Gastroesophageal sphincter (tissue), 4 donors: ENCODE measurements at regions not wholly inside any gene's neighbourhood (a gene's known extent, or its start where the extent isn't known, plus 50 kb on each side); places are given as distances from the start of the nearest gene placed in this dataset.

ENCODE experiments used
- ATAC-seq: fragments of 150-250 bp; one replicate; pipeline ENCODE4 v1.9.1; 2016; ENCODE audit warnings: mild to moderate bottlenecking, moderate library complexity
- H3K27ac ChIP-seq, 4 donors: fragments of 200-600 bp; sonication (generic) in 3 of 4; 1 replicate in 3 of 4; 2 replicates in 1 of 4; pipeline ENCODE4 v1.5.1; 2016 to 2019
- H3K27me3 ChIP-seq: fragments of 200-600 bp; sonication (generic); one replicate; pipeline ENCODE4 v1.5.1; 2019
- H3K36me3 ChIP-seq, 2 donors: fragments of 200-600 bp; sonication (generic); one replicate each; pipeline ENCODE4 v1.5.1; 2019; ENCODE audit warnings: control low read depth in 1 of 2
- H3K4me1 ChIP-seq, 3 donors: fragments of 200-600 bp; sonication (generic); 1 replicate in 2 of 3; 2 replicates in 1 of 3; pipeline ENCODE4 v1.5.1; 2016 to 2019; ENCODE audit warnings: control low read depth in 2 of 3
- H3K4me3 ChIP-seq, 2 donors: fragments of 200-600 bp; sonication (generic); one replicate each; pipeline ENCODE4 v1.5.1; 2019; ENCODE audit warnings: mild to moderate bottlenecking in 1 of 2, moderate library complexity in 1 of 2
- H3K9me3 ChIP-seq, 3 donors: fragments of 200-600 bp; sonication (generic); one replicate each; pipeline ENCODE4 v1.5.1; 2017 to 2019; ENCODE audit warnings: control low read depth in 2 of 3
- CTCF ChIP-seq, 4 experiments: fragments of 200-600 bp in 2 of 4; fragments of 450-650 bp in 2 of 4; sonication (generic) in 1 of 4; IDR thresholded peaks; one replicate each; pipeline ENCODE4 v1.5.1; 2017 to 2019; ENCODE audit warnings: antibody characterized with exemption in 4 of 4, mild to moderate bottlenecking in 2 of 4, moderate library complexity in 2 of 4
- EP300 ChIP-seq: sonication (generic); formaldehyde crosslinking; IDR thresholded peaks from one replicate; pipeline ENCODE4 v1.6.1; 2017; ENCODE audit warnings: antibody characterized with exemption, mild to moderate bottlenecking
- POLR2A ChIP-seq, 2 donors: fragments of 450-650 bp; IDR thresholded peaks; one replicate each; pipeline ENCODE4 v1.6.1; 2017; ENCODE audit warnings: antibody characterized with exemption in 2 of 2, mild to moderate bottlenecking in 2 of 2, moderate library complexity in 1 of 2
- POLR2AphosphoS5 ChIP-seq: sonication (generic); formaldehyde crosslinking; IDR thresholded peaks from one replicate; pipeline ENCODE4 v1.6.1; 2017; ENCODE audit warnings: antibody characterized with exemption
- WGBS, 2 donors: methylation state at CpG; one replicate each; pipeline ENCODE4 v1.1.5; 2018; ENCODE audit warnings: low coverage in 1 of 2; 5-methylcytosine and 5-hydroxymethylcytosine counted together

GRCh38 chr6:114718716-114719270 lies 376.0 kb upstream of the HS3ST5 start:
- H3K27me3 ChIP-seq = no peaks in the 10 kb centered on the region
- WGBS, 2 donors = 45 to 75% methylated on average over 2 of the region's 2 CpGs
- no peak overlapping the region for H3K4me3 ChIP-seq
- H3K27ac ChIP-seq = no peak overlapping the region
- H3K9me3 ChIP-seq = no peaks in the 10 kb centered on the region
- no peaks in the 10 kb centered on the region for H3K36me3 ChIP-seq
- ATAC-seq = no peak
- no peaks in the 10 kb centered on the region for H3K4me1 ChIP-seq
- TF ChIP-seq POLR2AphosphoS5 = no peak

GRCh38 chr6:114718186-114718585 lies 375.4 kb upstream of the HS3ST5 start:
- Histone ChIP-seq H3K9me3 (no peaks in the 10 kb centered on the region), H3K4me1 (no peaks in the 10 kb centered on the region), H3K4me3 (no peak overlapping the region), H3K36me3 (no peaks in the 10 kb centered on the region), H3K27ac (no peak overlapping the region), H3K27me3 (no peaks in the 10 kb centered on the region)
- no peak for TF ChIP-seq POLR2AphosphoS5
- no peak for TF ChIP-seq POLR2A (IDR thresholded peaks at IDR 0.05)
- TF ChIP-seq CTCF (IDR thresholded peaks at IDR 0.05) = no peak
- no peak for TF ChIP-seq EP300
- WGBS, 2 donors = 34 to 40% methylated on average over 3 of the region's 3 CpGs
- ATAC-seq = no peak

- Histone ChIP-seq H3K36me3 (no peaks in the 10 kb centered on the region), H3K27me3 (no peaks in the 10 kb centered on the region), H3K4me1 (no peaks in the 10 kb centered on the region), H3K4me3 (no peak overlapping the region), H3K9me3 (no peaks in the 10 kb centered on the region), H3K27ac (no peak overlapping the region)
- TF ChIP-seq CTCF (IDR thresholded peaks at IDR 0.05) (no peak), EP300 (no peak), POLR2AphosphoS5 (no peak), POLR2A (IDR thresholded peaks at IDR 0.05) (no peak)
- no peak for ATAC-seq
- 50 to 86% methylated on average over 2 to 3 of the region's 3 CpGs for WGBS, 2 donors
These were observed 372.1 kb upstream of the HS3ST5 start for GRCh38 chr6:114714836-114715507.

GRCh38 chr6:114713690-114714089 lies 370.9 kb upstream of the HS3ST5 start:
- Histone ChIP-seq H3K36me3 (no peaks in the 10 kb centered on the region), H3K4me3 (no peak overlapping the region), H3K27me3 (no peaks in the 10 kb centered on the region), H3K4me1 (no peaks in the 10 kb centered on the region), H3K9me3 (peaks cover 0 to 1% (median 0%) of the 10 kb centered on the region in 3 donors), H3K27ac (no peak overlapping the region)
- no peak for ATAC-seq
- no peak for TF ChIP-seq CTCF (IDR thresholded peaks at IDR 0.05)
- TF ChIP-seq EP300 = no peak
- no peak for TF ChIP-seq POLR2AphosphoS5
- TF ChIP-seq POLR2A (IDR thresholded peaks at IDR 0.05) = no peak
- 67 to 69% methylated on average over 2 of the region's 2 CpGs for WGBS, 2 donors

GRCh38 chr6:114712129-114712662 lies 369.4 kb upstream of the HS3ST5 start:
- H3K4me3 ChIP-seq = no peak overlapping the region
- no peaks in the 10 kb centered on the region for H3K27me3 ChIP-seq
- H3K4me1 ChIP-seq = no peaks in the 10 kb centered on the region
- H3K27ac ChIP-seq = no peak overlapping the region
- 80 to 92% methylated on average over 1 of the region's 1 CpG for WGBS, 2 donors
- TF ChIP-seq POLR2A (IDR thresholded peaks at IDR 0.05) = no peak
- no peaks in the 10 kb centered on the region for H3K36me3 ChIP-seq
- H3K9me3 ChIP-seq = peaks cover 0 to 6% (median 0%) of the 10 kb centered on the region in 3 donors
- no peak for ATAC-seq

GRCh38 chr6:114707081-114707620 lies 364.3 kb upstream of the HS3ST5 start:
- no peak for ATAC-seq
- Histone ChIP-seq H3K27me3 (no peaks in the 10 kb centered on the region), H3K36me3 (no peaks in the 10 kb centered on the region), H3K27ac (no peak overlapping the region), H3K9me3 (peaks cover 0 to 6% (median 0%) of the 10 kb centered on the region in 3 donors), H3K4me1 (no peaks in the 10 kb centered on the region), H3K4me3 (no peak overlapping the region)
- TF ChIP-seq EP300 = no peak
- no peak for TF ChIP-seq POLR2A (IDR thresholded peaks at IDR 0.05)
- no peak for TF ChIP-seq POLR2AphosphoS5
- no peak for TF ChIP-seq CTCF (IDR thresholded peaks at IDR 0.05)
- 38 to 58% methylated on average over 3 to 4 of the region's 5 CpGs for WGBS, 2 donors
